Stimulated activated CD4-positive, alpha-beta T cell treated with anti-CD3 and anti-CD28 coated beads, Interleukin-4, amount 100 ng/mL, for 24 hours (primary cell): ENCODE measurements at regions not wholly inside any gene's neighbourhood (a gene's known extent, or its start where the extent isn't known, plus 50 kb on each side); places are given as distances from the start of the nearest gene placed in this dataset.
"Not testable (repeated sequence)": the region's sequence is repeated elsewhere in the genome, so short reads cannot be mapped to it uniquely, and the experiment has no call there.

Source experiments
- DNase-seq: peaks from one replicate; pipeline ENCODE4 v3.0.0-alpha.2; 2020

DNA sequence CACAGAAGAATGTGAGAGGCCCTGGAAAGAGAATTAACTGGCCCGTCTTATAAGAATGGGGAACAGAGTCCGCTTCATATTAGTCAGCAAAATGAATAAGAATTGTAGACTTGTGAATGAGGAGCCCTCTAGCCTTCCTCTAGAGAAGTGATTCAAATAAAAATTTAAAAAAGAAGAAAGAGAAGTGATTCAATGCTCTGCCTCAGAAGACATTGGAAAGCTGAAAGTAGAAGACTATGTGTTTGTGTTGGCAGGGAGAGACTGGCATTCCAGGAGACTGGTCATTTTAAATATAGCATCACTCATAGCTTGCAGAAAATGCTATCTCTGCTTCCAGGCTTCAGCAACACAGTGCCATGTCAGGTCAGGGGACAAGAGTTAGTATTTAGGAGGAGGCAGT lies 190.6 kb upstream of the HS3ST3A1 start:
- DNase-seq, result no peak

DNA sequence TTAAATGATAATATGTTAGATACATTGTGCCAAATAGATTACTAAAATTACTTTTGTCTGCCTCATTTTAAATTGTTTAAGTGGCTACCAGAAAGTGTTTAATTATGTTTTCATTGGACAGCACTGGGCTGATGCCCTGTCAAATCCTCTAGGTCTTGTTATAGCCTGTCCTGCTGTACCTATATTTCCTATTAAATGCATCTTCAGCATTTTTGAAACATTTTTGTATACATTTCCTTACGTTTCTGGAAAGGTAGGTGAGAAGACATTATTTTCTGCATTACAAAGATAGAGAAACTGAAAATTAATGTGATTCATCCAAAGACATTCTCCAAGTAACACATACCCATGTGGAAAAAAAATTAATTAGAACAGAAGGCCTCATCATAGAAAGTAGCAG lies 192.2 kb upstream of the HS3ST3A1 start:
- no peak for DNase-seq

DNA sequence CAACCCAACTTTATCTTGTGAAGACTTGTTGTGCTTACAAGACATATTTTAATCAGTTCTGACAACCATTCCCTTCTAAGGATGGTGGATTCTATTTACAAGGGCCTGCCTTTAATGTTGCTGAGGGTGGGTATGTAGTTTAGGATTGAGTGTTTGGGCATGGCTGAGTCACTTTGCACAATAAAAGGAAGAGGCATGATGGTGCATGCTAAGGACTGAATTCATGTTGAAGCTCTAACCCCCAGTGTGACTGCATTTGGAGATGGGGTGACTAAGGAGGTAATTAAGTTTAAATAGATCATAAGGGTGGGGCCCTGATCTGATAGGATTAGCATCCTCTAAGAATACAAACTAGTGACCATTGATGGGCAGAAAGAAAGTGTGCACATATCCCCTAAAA lies 196.1 kb upstream of the HS3ST3A1 start:
- no peak for DNase-seq

DNA sequence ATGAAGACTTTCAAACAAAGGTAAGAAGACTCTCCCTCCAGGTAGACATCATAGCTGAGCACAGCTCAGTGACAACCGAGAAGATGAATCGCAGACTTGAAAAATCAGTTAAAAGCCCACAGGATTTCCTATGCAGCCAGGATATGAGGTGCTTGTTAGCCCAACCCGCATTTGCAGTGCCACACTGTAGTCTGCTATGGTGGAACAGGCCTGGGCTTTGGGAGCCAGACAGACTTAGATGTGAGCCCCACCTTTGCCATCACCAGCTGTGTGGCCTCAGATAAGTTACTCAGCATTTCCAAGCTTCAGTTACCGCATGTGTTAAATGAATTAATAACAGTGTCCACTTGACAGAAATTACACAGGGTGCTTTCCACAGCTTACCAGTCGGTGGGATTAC lies 204.4 kb upstream of the HS3ST3A1 start:
- no peak for DNase-seq

GRCh38 chr17:13807103-13807502 lies 205.4 kb upstream of the HS3ST3A1 start:
- DNase-seq, result no peak

GRCh38 chr17:13812350-13812749 lies 210.6 kb upstream of the HS3ST3A1 start:
- DNase-seq, result no peak

- no peak for DNase-seq
Measured at GRCh38 chr17:13813347-13814240, 211.9 kb upstream of the HS3ST3A1 start.

- no peak for DNase-seq
Measured at GRCh38 chr17:13822700-13823099, 221.0 kb upstream of the HS3ST3A1 start.

- DNase-seq, result no peak
Measured at GRCh38 chr17:13825526-13826040, 223.9 kb upstream of the HS3ST3A1 start.

GRCh38 chr17:13827118-13827517 lies 225.4 kb upstream of the HS3ST3A1 start:
- no peak for DNase-seq

DNA sequence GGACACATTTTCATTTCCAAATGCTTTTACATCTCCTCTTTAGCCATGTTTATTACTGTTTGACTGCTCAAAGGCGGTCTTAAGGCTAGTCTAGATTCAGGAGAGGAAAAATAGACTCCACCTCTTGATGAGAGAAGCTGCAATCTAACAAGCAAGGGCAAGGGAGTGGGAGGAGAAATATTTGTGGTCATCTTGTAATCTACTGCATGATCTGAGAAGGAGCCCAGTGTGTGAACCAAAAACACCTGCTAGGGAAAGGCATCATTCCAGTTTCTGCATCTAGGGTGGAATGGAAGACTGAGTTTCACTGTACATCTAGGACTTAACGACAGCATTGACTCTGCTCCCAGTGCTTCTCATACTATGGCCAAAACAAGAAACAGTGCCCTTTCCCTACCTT lies 232.2 kb upstream of the HS3ST3A1 start:
- DNase-seq, result no peak

- DNase-seq, result no peak
Measured at GRCh38 chr17:13835151-13835550, 233.4 kb upstream of the HS3ST3A1 start.

- no peak for DNase-seq
Measured at GRCh38 chr17:13837417-13837816, 231.9 kb upstream of the COX10 start.

DNA sequence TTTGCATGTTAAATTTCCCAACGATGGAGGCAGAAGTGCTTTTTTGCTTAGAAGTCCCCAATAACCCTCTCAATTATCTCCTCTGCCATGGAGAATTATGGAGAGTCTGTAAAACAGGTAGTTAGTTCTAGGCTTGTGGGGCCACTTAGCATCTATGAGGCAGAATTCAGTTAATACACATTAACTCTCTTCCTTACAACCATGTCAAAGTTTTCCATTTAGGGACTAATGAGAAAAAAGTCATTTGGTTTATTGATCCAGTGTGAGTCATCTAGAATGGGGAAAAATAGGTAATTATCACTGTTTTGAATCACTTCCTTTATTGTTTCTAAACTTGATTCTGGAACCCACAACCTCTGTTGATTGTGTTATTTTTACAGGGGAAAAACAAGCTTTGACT lies 229.1 kb upstream of the COX10 start:
- no peak for DNase-seq

GRCh38 chr17:13843862-13844635 lies 225.3 kb upstream of the COX10 start:
- no peak for DNase-seq

DNA sequence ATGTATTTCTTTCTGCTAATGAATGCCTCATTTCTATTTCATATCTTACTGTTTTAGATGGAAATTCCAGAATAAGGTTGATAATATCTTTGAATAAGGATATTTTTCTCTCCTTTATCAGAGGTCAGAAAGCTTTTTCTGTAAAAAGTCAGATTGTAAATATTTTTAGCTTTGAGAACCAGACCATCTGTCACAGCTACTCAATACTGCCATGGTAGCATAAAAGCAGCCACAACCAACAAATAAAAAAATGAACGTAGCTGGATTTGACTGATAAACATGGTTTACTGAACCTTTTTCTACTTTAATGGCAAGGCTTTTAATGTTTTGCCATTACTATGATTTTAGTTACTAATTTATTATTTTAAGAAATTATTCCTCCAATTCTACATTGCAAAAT lies 217.4 kb upstream of the COX10 start:
- DNase-seq, result no peak

DNA sequence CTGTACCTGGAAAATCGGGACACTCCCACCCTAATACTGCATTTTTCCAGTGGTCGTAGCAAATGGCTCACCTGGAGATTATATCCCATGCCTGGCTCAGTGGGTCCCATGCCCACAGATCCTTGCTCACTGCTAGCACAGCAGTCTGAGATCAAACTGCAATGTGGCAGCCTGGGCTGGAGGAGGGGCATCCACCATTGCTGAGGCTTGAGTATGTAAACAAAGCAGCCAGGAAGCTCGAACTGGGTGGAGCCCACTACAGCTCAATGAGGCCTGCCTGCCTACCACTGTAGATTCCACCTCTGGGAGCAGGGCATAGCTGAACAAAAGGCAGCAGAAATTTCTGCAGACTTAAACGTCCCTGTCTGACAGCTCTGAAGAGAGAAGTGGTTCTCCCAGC lies 213.6 kb upstream of the COX10 start:
- not testable (repeated sequence) for DNase-seq

DNA sequence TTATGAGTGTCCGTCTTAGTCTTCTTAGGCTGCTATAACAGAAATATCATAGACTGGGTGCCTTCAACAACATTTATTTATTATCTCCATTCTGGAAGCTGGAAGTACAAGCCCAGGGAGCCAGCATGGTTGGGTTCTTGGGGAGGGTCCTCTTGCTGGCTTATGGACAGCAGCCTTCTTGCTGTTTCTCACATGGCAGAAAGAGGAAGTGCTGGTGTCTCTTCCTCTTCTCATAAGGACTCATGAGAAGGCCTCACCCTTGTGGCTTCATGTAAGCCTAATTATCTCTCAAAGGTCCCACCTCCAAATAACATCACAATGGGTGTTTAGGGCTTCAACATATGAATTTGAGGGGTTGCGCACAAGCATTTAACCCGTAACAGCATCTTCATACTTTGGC lies 207.0 kb upstream of the COX10 start:
- DNase-seq, result no peak

DNA sequence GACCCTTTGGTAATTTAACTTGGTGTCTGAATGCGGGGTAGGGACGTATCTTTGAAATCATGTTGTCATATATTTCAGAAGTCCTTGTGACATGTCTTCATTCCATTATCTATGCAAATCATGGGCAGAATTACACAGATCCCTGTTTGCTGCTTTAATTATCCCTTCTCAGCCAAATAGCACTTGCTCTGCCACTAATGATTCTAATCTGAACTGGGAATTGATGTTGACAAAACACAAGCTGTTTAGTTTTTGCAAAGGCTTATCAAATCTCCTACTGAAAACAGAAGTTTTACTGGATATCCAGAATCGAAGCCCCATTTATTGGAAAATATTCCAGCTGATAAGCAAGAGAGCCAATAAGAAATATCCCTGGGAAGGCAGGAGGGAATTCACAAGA lies 205.9 kb upstream of the COX10 start:
- no peak for DNase-seq

GRCh38 chr17:13864521-13864920 lies 204.8 kb upstream of the COX10 start:
- DNase-seq, result no peak

DNA sequence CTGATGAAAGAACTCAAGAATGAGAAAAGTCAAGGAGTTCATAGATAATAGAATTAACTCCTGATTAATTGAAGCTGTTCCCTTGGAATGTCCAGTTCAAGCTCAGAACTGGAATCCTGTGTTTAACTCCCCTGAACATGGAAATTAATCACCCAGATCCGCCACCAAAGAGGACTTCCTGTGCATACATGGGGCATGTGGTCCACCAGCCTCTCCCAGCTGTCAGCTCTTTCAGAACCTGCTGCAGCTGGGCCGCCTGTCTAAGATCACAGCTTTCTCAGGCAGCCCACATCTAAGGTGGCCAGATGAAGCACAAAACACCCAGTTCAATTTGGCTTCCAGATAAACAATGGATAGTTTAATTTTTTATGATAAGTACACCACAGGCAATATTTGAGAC lies 203.7 kb upstream of the COX10 start:
- no peak for DNase-seq

DNA sequence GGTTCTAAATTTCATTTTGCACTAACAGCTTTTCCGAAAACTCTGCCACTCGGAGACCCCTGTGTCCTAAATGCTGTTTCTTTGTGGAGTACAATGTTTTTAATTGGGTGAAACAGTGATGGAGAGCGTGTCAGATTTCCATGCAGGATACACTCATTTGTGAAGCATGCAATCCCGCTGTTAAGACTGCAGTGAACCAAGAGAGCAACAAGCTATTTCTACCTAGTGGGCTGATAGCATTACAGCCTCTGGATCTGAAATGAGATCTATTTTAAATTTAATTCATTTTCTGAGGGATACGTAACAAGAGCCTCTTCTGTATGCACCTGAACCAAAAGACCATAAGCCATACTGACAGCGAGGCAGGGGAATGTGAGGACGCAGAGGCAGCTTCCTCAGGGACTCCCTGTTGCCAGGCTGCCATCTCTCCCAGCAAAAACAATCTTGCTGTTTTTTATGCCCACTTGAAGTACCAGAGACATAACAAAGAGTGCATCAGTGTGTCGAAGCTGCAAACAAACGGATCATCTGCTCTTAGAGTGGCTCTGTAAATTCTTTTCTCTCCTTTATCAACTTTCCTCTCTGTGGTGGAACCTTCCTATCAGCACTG lies 199.9 kb upstream of the COX10 start:
- DNase-seq, result no peak

DNA sequence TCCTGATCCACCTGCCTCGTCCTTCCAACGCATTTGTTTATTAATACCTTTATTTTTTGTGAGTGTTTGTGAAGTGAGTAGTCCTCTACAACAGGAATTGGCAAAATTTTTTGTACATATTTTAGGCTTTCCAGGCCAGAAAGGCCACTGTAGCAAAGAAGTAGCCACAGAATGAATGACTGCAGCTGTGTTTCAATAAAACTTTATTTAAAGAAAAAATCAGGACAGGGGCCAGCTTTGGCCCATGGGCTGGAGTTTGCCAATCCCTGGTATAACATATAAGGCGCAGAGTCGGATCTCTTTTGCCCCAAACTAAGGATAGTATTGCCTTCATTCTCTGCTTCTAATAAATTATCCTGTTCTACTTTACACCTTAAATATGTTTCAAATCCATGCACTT lies 198.0 kb upstream of the COX10 start:
- no peak for DNase-seq

- DNase-seq, result no peak
Measured at GRCh38 chr17:13874134-13874533, 195.2 kb upstream of the COX10 start.
